ENCODE measurements at regions not wholly inside any gene's neighbourhood (a gene's known extent, or its start where the extent isn't known, plus 50 kb on each side); places are given as distances from the start of the nearest gene placed in this dataset.

DNA sequence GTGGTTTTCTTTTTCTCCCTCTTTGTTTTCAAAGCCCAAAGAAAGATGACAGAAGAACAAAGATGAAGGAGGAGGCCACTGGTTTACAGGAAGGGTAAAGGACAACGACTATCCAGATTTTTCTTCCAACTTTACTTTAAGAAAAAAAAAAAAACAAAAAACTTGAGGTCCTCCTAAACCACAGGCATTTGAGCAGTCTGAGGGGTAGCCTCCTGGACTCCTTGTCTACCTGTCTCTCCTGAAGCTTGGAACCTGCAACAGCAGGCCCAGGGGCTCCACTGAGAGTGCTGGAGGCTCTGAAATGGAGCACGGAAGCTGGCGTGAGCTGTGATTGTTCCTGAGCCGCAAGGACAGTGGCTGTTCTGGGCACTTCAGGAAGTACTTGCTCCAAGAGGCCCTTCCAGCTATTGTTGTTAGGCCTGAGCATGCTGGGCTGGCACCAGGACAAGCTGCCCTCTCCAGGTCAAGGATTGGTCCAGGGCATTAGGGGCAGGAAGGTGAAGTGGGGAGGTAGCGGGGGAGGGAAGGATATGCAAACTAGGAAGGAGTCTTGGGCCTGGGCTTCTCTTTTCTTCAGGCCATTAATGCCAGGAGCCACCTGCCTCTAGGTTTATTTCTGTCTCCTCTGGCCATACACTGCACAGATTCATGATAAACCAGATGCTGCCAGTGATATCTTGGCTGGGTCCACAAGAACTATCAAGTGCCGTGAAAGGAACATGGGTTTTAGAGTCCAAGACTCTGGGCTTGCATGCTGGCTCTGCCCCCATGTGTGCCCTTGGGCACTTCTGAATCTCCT, 147.3 kb downstream of the CCDC34 start:
- no peak for DNase-seq (ENCODE audit: low spot score)

DNA sequence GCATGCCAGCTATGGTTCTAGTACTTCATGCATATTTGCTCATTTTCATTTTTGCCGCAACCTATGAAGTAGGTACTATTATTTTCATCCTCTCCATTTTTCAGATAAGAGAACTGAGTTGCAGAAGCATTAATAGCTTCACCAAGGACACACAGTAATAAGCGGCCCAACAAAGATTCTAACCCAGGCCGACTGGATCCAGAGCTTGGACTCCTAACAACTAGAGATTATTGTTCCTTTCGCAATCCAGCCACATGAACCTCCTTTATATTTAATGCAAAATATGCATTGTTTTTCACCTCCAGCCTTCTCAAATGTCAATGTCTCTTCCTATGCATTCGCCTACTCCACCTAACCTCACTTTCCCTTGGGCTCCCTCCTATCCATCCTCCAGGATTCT, 148.3 kb downstream of the CCDC34 start:
- no peak for DNase-seq (ENCODE audit: low spot score)

DNA sequence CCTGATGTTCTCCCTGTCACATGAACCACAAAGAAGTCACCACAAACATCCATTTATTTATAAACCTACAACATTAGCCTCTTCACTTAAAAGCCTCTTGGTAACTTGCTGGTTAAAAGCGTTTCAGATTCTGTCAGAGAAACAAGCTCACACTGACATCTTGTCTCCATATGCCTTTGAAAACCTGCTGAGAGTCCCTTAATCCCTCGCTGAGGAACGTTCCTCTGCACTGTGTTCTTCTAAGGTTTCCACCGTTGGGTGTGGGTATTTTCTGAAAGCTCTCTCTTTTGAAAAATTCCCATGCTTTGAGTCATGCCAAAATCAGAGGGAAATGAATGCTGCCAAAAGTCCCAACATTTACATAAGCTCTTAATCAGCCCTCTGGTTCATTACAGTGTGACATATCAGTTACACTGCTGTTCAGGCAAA, 149.8 kb downstream of the CCDC34 start:
- DNase-seq (ENCODE audit: low spot score), result no peak

DNA sequence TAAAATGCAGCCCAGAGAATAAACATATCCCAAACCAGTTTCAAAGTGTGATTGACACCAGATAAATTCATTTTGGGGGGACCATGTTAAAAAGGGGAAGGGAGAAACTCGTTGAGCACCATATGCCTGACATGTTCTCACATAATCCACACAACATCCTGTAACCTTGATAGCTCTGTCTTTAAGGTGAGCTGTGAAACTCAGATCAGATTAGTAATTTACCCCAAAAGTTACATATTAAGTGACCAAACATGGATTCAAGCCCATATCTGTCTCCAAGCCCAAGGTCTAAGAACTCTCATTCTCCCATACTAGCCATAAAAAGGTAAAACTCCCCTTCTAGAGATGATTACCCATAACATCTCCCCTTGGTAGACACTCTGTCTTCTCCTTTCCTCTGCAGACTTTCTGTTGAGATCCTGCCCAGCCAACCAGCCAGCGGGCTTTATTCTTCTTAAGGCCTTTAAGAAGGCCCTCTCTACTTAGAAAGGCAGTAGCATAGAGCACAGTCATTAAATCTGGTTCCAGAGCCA, 150.7 kb downstream of the CCDC34 start:
- DNase-seq (ENCODE audit: low spot score), result no peak

DNA sequence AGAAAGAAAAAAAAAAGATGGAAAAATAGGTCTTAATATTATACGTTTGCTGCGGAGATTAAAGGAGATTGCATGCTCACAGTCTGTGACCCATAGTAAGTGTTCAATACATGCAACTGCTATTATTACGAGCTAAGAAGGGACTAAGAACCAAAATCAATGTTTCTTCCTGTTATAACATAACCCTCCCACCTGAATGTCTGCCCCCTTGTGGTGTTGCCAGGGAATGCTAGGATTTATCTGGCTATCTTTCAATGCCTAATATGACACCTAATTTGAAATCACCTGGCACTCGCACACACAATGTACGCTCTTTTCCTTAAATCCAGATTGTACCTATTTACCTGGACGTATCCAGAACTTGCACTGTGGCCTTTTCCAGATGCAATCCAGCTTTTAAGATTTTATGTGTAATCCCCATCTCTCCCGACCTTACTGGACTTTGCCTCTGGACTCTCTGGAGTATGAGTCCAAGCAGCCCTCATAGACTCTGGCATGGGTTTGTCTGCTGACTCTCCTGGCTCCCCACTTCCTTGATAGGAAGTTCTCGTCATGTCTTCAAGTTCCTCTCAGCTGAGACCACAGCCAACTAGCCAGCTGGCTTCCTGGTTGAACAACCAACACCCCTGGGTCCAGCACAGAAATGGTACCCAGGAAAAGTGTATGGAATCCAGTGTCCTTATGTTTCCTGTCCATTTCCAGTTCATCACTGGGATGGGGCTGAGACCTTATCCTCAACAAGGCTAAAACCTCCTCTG, 151.5 kb downstream of the CCDC34 start:
- no peak for DNase-seq (ENCODE audit: low spot score)

DNA sequence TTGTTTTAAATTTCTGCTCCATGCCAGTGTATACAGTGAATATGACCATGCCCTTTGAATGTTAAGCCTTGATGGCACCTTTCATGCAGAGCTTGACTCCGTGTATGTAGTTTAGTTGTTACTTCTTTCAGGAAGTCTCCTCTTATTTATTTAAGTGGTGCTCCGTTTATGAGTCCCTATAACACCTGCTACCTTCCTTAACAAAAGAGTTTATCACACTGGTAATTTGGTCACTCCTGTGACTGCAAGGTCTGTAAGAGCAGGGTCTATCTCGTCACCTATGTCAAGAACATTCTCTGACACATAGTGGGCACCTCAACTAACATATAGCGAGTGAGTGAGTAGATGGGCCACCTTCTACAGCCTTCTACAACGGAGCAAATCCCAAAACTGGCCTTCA, 152.5 kb downstream of the CCDC34 start:
- no peak for DNase-seq (ENCODE audit: low spot score)

DNA sequence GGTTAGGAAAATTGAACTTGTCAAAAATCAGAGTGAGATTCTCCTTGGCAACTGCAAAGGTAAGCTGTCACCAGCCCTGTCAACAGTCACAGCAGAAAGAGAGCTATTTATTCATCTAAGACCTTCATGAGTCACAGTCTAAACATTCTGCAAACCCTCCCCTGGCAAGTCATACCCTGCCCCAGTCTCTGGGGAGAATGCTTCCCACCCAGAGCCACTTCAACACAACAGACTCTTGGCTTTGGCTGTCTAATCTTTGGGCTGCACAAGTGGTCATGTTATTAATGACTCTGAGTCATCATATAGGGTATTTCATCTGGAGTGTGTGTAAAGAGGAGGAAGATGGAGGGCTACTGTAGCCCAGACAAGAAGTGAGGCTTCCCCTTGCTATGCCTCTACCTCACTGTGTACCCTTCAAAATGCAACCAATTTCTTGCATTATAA, 153.4 kb downstream of the CCDC34 start:
- no peak for DNase-seq (ENCODE audit: low spot score)

DNA sequence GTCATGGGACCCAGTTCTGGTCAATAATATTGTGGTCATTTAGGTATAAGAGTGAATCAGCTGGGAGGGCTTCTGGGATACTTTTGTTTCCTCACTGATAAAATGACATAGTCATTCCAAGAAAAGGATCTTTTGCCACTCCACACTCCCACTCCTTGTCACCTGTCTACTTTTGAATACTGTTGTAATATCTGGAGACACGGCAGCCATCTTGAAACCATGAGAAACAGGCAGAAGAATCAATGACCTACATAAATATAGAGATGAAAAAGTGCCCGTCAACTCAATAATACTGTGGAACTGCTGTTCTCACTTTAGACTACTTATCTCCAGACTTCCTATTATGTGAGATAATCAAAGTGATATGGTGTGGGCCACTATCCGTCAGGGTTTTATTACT, 154.2 kb downstream of the CCDC34 start:
- no peak for DNase-seq (ENCODE audit: low spot score)

DNA sequence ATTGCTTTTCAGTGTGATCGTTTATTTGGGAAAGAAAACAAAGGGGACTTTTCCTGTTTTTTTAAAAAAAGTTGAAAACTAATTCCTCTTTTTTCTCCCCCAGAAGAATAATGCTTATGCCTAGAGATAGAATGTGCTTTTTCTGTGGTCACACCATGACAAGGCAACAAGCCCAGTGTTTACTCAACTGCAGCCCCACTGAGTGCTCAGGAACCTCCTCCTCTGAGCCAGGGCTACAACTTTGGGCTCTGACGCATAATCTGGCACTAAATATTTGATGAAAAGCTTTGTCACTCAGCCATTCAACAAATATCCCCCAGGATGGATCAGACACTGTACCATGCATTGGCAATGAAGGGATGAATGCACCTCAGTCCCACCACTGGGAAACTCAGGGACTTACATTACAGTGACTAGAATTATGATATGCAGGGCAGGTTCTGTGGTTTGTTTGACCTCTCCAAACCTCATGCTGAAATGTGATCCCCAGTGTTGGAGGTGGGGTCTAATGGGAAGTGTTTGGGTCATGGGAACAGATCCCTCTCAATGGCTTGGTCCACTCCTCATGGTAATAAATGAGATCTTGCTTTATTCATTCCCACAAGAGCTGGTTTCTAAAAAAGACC, 155.9 kb downstream of the CCDC34 start:
- DNase-seq (ENCODE audit: low spot score), result no peak

DNA sequence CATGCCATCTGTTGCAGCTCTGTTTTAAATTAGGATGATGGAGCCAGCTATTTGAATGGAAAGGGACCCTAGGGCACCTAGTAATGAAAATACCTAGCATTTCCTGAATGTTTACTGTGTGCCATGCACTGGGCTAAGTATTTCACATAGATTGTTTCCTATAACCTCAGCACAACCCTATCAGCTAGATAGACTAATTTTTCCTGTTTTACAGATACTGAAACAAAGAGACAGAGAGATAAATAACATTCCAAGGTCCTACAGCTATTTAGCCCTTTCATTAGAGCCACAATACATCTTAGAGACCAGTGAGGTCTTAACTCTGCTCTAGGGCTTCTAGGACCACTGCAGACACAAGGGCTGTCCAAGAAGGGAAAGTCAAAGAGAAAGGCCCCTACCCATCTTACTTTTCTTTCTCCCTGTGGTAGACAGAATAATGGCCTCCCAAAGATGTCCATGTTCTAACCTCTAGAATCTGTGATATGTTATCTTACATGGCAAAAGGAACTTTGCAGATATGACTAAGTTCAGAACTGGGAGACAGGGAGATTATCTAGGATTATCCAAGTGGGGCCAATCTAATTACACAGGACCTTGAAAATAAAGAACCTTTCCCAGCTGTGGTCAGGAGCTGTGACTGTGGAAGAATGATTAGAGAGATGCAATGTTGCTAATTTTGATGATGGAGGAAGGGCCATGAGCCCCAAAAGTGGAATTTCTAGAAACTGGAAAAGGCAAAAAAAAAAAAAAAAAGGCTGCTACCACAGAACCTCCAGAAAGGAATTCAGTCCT, 157.0 kb downstream of the CCDC34 start:
- no peak for DNase-seq (ENCODE audit: low spot score)

DNA sequence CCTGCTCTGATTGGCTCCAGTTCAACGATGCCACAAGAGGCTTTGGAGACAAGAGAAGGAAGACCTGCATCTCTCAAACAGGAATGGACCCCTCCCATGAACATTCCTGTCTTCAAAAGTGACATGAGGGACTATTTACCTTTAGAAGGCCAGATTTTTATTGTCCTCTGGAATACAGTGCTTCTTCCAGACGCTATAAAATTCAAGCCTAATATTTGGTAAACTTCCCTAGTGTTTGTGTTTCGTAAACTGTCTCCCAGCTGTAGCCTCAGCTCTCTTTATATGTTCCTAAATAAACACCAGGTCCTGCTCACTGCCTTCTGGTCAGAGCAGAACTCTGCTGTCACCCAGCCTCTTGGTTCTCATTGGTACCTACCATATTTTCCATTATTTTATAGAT, 157.8 kb downstream of the CCDC34 start:
- DNase-seq (ENCODE audit: low spot score), result no peak

DNA sequence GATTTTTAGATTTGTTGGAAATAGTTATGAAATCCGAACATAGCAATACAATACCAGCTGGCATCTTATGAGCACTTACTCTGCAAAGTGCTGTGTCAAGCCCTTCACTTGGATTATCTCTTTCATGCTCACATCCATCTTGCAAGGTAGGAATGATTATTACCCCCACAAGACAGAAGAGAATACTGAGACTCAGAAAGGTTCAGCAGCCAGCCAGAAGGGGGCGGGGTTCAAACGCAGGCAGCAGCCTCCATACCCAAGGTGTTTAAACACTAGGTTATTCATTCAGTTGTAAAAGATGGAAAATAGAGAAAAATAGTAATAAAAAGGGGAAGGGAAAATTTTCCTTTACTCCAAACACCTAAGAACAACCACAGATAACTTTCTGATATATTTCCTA, 158.5 kb downstream of the CCDC34 start:
- no peak for DNase-seq (ENCODE audit: low spot score)

DNA sequence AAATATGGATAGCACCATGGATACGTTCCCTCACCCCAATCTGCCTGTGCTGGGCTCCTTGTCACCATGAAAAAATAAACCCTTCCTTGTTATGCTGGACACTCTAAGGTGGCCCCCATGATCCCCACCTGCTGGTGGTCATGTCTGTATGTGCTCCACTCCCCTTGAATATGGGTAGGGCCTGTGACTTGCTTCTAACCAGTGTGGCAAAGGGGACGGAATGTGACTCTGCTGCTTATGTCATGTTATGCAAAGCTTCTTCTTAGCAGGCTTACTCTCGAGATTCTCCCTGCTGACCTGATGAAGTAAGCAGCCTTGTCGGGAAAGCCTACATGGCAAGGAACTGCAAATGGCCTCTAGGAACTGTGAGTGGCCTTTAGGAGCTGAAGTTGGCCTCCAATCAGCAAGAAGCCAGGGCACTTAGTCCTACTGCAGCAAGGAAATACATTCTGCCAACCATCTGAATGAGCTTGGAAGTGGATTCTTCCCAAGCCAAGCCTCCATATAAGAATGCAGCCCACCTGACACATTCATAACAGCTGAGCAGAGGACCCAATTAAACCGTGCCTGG, 159.9 kb downstream of the CCDC34 start:
- no peak for DNase-seq (ENCODE audit: low spot score)

DNA sequence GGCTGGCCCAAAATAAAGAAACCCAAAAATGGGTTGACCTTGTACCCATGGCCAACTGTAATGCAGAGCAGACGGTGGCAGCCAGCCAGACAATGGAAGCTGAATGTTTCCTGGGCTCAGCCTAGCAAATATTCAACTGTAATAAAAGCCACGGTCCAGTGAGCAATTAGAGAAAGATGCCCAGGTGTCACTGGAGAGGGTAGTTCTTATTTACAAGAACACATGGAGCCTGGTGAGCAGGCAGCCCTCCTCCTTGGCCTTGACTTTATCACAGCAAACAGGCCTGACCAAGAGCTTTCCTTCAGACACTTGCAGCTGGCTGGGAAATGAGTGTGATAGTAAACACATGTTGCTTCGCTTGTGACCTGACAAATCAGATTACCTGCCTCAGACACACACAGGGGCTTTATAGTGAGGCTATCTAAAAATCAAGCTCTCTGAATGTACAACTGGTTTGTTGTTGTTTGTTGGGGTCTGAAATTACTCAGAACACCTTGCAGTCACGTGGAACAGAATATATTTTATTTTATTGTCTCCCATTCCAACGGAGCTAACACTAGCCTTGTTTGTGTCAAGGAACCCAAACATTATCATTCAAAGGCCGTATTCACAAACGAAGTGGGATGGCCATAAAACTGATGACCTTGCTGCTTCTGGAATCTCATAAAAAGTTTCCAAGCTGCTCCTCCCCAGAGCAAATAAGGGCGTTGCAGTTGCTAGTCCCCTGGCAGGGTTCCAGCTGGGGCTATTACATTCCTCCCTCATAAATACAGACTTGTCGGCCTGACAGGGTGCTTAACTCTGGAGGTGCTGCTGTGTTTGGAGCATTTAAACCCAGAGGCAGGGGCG, 161.1 kb downstream of the BBOX1 start:
- no peak for DNase-seq (ENCODE audit: low spot score)

DNA sequence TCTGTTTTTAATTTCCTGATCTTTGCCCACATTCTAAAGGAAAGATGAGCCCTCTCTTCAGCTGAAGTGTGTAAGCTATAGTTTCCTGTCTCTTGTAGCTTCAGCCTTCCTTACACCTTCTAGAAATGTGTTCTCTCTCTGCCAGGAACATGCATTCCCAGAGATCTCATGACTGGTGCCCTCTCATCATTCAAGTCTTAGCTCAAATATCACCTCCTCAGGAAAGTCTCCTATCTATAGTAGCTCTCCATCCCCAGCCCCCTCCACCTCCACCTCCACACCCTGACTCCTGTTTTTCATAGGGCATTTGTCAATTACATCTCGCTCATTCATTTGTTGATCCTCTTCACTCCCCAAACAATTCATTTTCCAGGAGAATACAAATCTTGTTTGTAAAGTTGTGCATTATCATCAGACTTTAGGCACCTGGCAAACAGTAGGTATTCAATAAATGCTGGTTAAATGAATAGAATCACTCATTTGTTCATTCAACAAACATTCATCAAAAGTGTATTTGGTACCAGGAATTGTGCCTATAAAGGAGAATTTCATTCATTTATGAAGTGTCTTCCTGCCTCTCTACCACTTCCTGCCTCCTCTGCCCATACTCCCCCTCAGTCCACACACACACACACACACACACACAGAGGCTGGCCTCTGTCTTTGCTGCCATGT, 160.3 kb downstream of the BBOX1 start:
- no peak for DNase-seq (ENCODE audit: low spot score)

DNA sequence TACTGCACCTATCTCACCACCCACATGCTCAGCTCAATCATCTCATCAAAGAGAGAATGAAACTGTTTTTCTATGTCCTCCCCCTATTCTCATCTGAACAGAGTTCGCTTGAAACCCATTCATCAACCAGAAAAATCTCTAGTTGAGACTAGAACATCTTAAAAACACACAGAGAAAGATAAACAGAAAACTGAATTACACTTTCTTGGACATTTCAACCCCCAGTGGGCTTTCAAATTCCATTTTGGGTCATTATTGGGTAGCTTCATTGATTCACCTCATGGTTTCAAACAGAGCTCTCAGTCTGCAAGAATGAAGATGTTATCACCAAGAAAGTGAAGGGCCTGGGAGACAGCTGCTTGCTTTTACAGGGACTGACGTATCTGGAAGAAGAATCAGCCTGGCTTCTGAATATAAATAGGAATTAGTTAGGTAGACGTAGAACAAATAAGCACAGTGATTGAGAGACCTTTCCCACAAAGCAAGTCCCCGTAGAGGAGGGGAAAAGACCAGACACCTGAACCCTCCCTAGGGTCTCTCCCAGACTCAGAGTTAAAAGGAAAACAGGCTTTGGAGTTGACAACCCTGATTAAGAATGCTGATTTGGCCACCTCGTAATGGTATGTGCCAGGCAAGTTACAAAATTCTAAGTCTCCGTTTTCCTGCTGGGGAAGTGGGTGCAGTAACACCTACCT, 155.7 kb downstream of the BBOX1 start:
- no peak for DNase-seq (ENCODE audit: low spot score)

DNA sequence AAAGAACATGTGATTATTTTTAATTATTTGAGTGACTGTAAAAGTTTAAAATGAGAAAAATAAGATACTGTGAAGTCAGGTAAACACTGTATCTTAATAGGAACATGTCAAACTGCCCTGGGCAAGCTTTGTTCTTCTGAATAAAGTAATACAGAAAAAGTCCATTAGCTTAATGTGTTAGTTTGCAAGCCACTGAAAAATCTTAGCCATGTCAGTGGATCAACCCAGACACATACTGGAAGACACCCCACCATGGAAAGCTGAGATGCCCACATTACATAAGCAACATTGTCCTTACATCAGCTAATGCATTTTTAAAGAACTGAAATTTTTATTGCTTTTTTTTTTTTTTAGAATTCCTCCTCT, 155.2 kb downstream of the BBOX1 start:
- DNase-seq (ENCODE audit: low spot score), result no peak

DNA sequence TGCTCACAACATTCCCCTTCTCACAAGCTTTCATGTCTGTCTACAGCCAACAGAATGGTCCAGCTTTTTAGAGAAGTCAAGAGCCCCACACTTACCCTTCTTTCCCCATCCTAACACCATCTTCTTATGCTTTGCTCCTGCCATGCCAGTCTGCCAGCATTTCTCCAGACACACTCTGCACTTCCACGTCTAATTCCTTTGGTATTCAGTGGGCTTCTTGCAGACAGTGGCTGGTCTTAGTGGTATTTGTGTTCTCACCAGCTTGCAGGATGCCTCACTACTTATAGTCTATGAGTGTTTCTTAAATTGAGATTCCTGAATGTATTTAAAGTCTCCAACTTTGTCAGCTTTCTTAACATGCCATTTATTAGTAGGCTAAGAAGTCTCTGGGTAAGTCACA, 154.4 kb downstream of the BBOX1 start:
- DNase-seq (ENCODE audit: low spot score), result no peak

DNA sequence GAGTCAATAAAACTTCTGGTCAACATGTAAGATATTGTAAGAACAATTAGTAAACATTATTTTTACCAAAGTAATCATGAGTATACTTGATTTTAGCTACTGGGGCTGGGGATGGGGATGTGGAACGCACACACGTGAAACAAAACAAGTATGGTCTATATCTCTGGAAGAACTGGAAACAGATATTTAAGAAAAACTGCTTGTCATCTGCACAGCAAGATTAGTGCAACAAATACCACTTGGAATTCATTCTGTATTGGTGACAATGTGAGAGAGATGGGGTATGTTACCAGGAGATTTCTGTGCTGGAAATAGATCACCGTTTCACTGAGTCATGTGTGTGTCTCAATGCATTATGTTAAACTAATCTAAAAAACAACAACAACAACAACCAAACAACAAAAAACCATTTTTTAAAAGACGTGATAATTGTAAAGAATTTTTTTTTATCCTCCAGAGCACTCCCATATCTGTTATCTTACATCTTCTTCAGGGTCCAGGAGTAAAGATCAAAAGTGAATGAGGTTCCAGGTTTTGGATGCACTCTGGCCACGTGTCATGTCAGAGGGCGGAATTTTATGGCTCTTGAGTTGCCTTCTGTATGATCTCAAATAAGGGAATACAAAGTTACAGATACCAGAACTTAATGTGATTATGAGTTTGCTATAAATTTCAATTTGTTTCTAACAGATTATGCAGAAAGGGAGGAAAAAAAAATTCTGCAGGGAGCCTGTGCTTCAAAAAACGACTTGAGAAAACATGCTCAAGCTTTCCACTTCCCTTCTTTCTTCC, 153.0 kb downstream of the BBOX1 start:
- no peak for DNase-seq (ENCODE audit: low spot score)

Data from CD4-positive, alpha-beta T cell treated with Interleukin-15 for 4 hours (primary cell).